Endodermal cell (in vitro differentiated cells): ENCODE measurements at regions not wholly inside any gene's neighbourhood (a gene's known extent, or its start where the extent isn't known, plus 50 kb on each side); places are given as distances from the start of the nearest gene placed in this dataset.

Experiments used
- DNase-seq: peaks from one replicate; pipeline ENCODE4 v3.0.0-alpha.2; 2017
- H3K27ac ChIP-seq: 2 replicates; pipeline ENCODE4 v1.5.1; 2013; ENCODE audit warnings: mild to moderate bottlenecking, low read depth, low read length, moderate library complexity
- H3K27me3 ChIP-seq: 2 replicates; pipeline ENCODE4 v1.6.1; 2013; ENCODE audit warnings: mild to moderate bottlenecking, low read length, moderate library complexity; ENCODE audit not compliant: insufficient read depth, control insufficient read depth, poor library complexity, severe bottlenecking
- H3K36me3 ChIP-seq: 2 replicates; pipeline ENCODE4 v1.7.0; 2013; ENCODE audit warnings: mild to moderate bottlenecking, low read length, moderate library complexity; ENCODE audit not compliant: control insufficient read depth, insufficient read depth
- H3K4me1 ChIP-seq: one replicate; pipeline ENCODE4 v1.7.0; 2013; ENCODE audit warnings: low read length; ENCODE audit not compliant: control insufficient read depth, insufficient read depth
- H3K4me3 ChIP-seq: 2 replicates; pipeline ENCODE4 v1.5.1; 2013; ENCODE audit warnings: mild to moderate bottlenecking, low read length, moderate library complexity
- H3K9ac ChIP-seq: 2 replicates; pipeline ENCODE4 v1.6.1; 2013; ENCODE audit warnings: mild to moderate bottlenecking, low read length, moderate library complexity; ENCODE audit not compliant: poor library complexity, severe bottlenecking; ENCODE audit errors: extremely low read depth
- H3K9me3 ChIP-seq: 2 replicates; pipeline ENCODE4 v1.6.1; 2013; ENCODE audit warnings: mild to moderate bottlenecking, low read length, moderate library complexity; ENCODE audit not compliant: control insufficient read depth
- H3K27ac Mint-ChIP-seq: 2 replicates; pipeline ENCODE4 v1.8.0; 2020; ENCODE audit warnings: mixed read lengths
- H3K27me3 Mint-ChIP-seq: 2 replicates; pipeline ENCODE4 v1.8.0; 2021; ENCODE audit warnings: mild to moderate bottlenecking, mixed read lengths; ENCODE audit not compliant: insufficient read depth
- H3K36me3 Mint-ChIP-seq: 2 replicates; pipeline ENCODE4 v1.8.0; 2020; ENCODE audit warnings: low read depth, mixed read lengths
- H3K4me1 Mint-ChIP-seq: 2 replicates; pipeline ENCODE4 v1.8.0; 2020; ENCODE audit warnings: mixed read lengths
- H3K4me3 Mint-ChIP-seq: 2 replicates; pipeline ENCODE4 v1.8.0; 2020; ENCODE audit warnings: mild to moderate bottlenecking, moderate library complexity, mixed read lengths
- H3K9me3 Mint-ChIP-seq: 2 replicates; pipeline ENCODE4 v1.8.0; 2020; ENCODE audit warnings: mild to moderate bottlenecking, mixed read lengths
- WGBS, 2 experiments: methylation state at CpG; one replicate each; pipeline versions ENCODE4 v1.1.5 to v1.1.7; 2013; ENCODE audit warnings: missing lambda C conversion rate in 2 of 2, mixed read lengths in 1 of 2; ENCODE audit not compliant: insufficient coverage in 1 of 2, insufficient read length in 1 of 2; 5-methylcytosine and 5-hydroxymethylcytosine counted together
- TF ChIP-seq, protein P1 (sequence below): fragments of 200-600 bp; sonication (generic); conservative IDR thresholded peaks from 2 replicates; pipeline ENCODE4 v1.5.0; 2021; ENCODE audit warnings: antibody characterized with exemption, mild to moderate bottlenecking

DNA sequence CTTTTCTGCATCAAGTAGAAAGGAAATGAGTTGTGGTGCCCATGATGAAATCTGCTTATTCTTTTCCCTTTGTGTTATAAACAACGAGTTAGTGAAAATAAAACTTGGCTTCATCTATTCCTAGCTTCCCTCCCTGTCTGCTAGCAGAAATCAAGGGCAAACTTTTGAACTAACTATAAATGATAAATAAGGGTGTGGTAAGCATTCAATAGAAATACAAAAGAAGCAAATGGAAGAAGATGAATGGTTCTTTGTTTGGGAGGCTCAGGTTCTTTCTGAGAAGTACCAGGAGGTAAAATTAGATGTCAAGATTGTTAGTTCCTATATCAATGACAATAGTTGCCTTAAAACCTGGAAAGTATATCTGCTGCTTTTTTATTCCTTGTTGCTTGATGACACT is 275.3 kb upstream of the PRR20A start:
- no peaks in the 10 kb centered on the region for H3K9me3 Mint-ChIP-seq

DNA sequence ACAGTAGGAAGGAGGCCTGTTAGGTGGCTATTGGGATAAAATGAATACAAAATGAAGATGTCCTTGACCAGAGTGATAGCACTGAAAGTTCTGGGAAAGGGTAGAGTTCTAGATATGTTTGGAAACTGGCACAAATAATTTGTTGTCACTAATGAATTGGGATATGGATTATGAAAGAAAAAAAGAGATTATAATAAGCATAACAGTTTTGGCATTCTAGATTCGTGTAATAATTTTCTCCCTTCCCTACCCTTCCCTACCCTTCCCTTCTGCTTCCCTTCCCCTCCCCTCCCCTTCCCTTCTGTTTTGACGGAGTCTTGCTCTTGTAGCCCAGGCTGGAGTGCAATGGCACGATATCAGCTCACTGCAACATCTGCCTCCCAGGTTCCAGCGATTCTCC is 271.0 kb upstream of the PRR20A start:
- Histone ChIP-seq H3K27ac (no peak overlapping the region), H3K27me3 (no peaks in the 10 kb centered on the region), H3K9me3 (no peaks in the 10 kb centered on the region), H3K9ac (no peak overlapping the region), H3K36me3 (no peaks in the 10 kb centered on the region), H3K4me1 (no peaks in the 10 kb centered on the region), H3K4me3 (no peak overlapping the region)
- Mint-ChIP-seq H3K36me3 (no peaks in the 10 kb centered on the region), H3K4me1 (no peaks in the 10 kb centered on the region), H3K4me3 (no peak overlapping the region), H3K27me3 (no peaks in the 10 kb centered on the region), H3K9me3 (no peaks in the 10 kb centered on the region), H3K27ac (no peak overlapping the region)
- no peak for DNase-seq
- 83 to 97% methylated on average over 1 to 3 of the region's 4 CpGs for WGBS, 2 experiments
- TF ChIP-seq, protein P1, sequence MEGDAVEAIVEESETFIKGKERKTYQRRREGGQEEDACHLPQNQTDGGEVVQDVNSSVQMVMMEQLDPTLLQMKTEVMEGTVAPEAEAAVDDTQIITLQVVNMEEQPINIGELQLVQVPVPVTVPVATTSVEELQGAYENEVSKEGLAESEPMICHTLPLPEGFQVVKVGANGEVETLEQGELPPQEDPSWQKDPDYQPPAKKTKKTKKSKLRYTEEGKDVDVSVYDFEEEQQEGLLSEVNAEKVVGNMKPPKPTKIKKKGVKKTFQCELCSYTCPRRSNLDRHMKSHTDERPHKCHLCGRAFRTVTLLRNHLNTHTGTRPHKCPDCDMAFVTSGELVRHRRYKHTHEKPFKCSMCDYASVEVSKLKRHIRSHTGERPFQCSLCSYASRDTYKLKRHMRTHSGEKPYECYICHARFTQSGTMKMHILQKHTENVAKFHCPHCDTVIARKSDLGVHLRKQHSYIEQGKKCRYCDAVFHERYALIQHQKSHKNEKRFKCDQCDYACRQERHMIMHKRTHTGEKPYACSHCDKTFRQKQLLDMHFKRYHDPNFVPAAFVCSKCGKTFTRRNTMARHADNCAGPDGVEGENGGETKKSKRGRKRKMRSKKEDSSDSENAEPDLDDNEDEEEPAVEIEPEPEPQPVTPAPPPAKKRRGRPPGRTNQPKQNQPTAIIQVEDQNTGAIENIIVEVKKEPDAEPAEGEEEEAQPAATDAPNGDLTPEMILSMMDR, result no peak

More for the DNA sequence above, 275.3 kb upstream of the PRR20A start:
- H3K27me3 Mint-ChIP-seq, result no peaks in the 10 kb centered on the region
- H3K36me3 Mint-ChIP-seq, result no peaks in the 10 kb centered on the region
- TF ChIP-seq, protein P1, result no peak
- H3K9ac ChIP-seq, result no peak overlapping the region
- H3K9me3 ChIP-seq, result no peaks in the 10 kb centered on the region
- no peaks in the 10 kb centered on the region for H3K27me3 ChIP-seq
- H3K27ac ChIP-seq, result no peak overlapping the region
- no peak overlapping the region for H3K4me3 ChIP-seq
- H3K27ac Mint-ChIP-seq, result no peak overlapping the region
- no peaks in the 10 kb centered on the region for H3K4me1 Mint-ChIP-seq
- no peaks in the 10 kb centered on the region for H3K36me3 ChIP-seq
- 100% methylated on average over 1 of the region's 1 CpG; no CpG with 5 or more reads in 1 of the 2 experiments for WGBS, 2 experiments
- no peak for DNase-seq
- no peaks in the 10 kb centered on the region for H3K4me1 ChIP-seq
- no peak overlapping the region for H3K4me3 Mint-ChIP-seq

- no peaks in the 10 kb centered on the region for H3K27me3 Mint-ChIP-seq
- H3K4me3 ChIP-seq, result no peak overlapping the region
- 92 to 100% methylated on average over 3 to 10 of the region's 10 CpGs for WGBS, 2 experiments
- no peaks in the 10 kb centered on the region for H3K27me3 ChIP-seq
- H3K27ac Mint-ChIP-seq, result no peak overlapping the region
- H3K9ac ChIP-seq, result no peak overlapping the region
- no peaks in the 10 kb centered on the region for H3K4me1 Mint-ChIP-seq
- DNase-seq, result no peak
- no peak overlapping the region for H3K27ac ChIP-seq
- H3K4me1 ChIP-seq, result no peaks in the 10 kb centered on the region
- TF ChIP-seq, protein P1, result no peak
- no peaks in the 10 kb centered on the region for H3K36me3 Mint-ChIP-seq
- no peak overlapping the region for H3K4me3 Mint-ChIP-seq
- peaks cover 6% of the 10 kb centered on the region for H3K9me3 Mint-ChIP-seq
- H3K9me3 ChIP-seq, result no peaks in the 10 kb centered on the region
- H3K36me3 ChIP-seq, result no peaks in the 10 kb centered on the region
Observed at GRCh38 chr13:56886398-56886797, 254.3 kb upstream of the PRR20A start.
